Ammon's horn (tissue), 1 donor: ENCODE measurements at regions not wholly inside any gene's neighbourhood (a gene's known extent, or its start where the extent isn't known, plus 50 kb on each side); places are given as distances from the start of the nearest gene placed in this dataset.
"Not testable (repeated sequence)": the region's sequence is repeated elsewhere in the genome, so short reads cannot be mapped to it uniquely, and the experiment has no call there.

Experiments
- DNase-seq: peaks from one replicate; pipeline ENCODE4 v3.0.0-alpha.2; 2016; ENCODE audit warnings: low spot score

GRCh38 chrX:848386-848785, 217.8 kb downstream of the SHOX start:
- DNase-seq: no peak

GRCh38 chrX:843306-843705, 212.7 kb downstream of the SHOX start:
- no peak for DNase-seq

GRCh38 chrX:840556-840955, 210.0 kb downstream of the SHOX start:
- DNase-seq: no peak

- DNase-seq: not testable (repeated sequence)
These were observed 208.1 kb downstream of the SHOX start for GRCh38 chrX:838666-839065.

GRCh38 chrX:835857-836256, 205.3 kb downstream of the SHOX start:
- DNase-seq: not testable (repeated sequence)

- no peak for DNase-seq
These were observed 199.9 kb downstream of the SHOX start for GRCh38 chrX:830532-830931.

- no peak for DNase-seq
These were observed 198.6 kb downstream of the SHOX start for GRCh38 chrX:829145-829544.

- no peak for DNase-seq
These were observed 197.9 kb downstream of the SHOX start for GRCh38 chrX:828411-828959.

- no peak for DNase-seq
These were observed 195.9 kb downstream of the SHOX start for GRCh38 chrX:826448-826847.

- no peak for DNase-seq
These were observed 195.4 kb downstream of the SHOX start for GRCh38 chrX:825991-826390.

GRCh38 chrX:823073-823472, 192.5 kb downstream of the SHOX start:
- DNase-seq: not testable (repeated sequence)

GRCh38 chrX:821327-822107, 190.9 kb downstream of the SHOX start:
- DNase-seq: no peak

- no peak for DNase-seq
These were observed 189.1 kb downstream of the SHOX start for GRCh38 chrX:819684-820083.

- no peak for DNase-seq
These were observed 187.2 kb downstream of the SHOX start for GRCh38 chrX:817759-818300.

- DNase-seq: not testable (repeated sequence)
These were observed 186.6 kb downstream of the SHOX start for GRCh38 chrX:817147-817546.

GRCh38 chrX:816411-816810, 185.8 kb downstream of the SHOX start:
- no peak for DNase-seq

- DNase-seq: no peak
These were observed 179.6 kb downstream of the SHOX start for GRCh38 chrX:810186-810585.

GRCh38 chrX:809081-809480, 178.5 kb downstream of the SHOX start:
- DNase-seq: no peak

GRCh38 chrX:806586-806985, 176.0 kb downstream of the SHOX start:
- DNase-seq: no peak

GRCh38 chrX:805988-806387, 175.4 kb downstream of the SHOX start:
- no peak for DNase-seq

- DNase-seq: no peak
These were observed 174.6 kb downstream of the SHOX start for GRCh38 chrX:805103-805670.

GRCh38 chrX:802846-803245, 172.3 kb downstream of the SHOX start:
- no peak for DNase-seq

- DNase-seq: no peak
These were observed 169.2 kb downstream of the SHOX start for GRCh38 chrX:799808-800207.
